GM21576 (cell line): ENCODE measurements at regions not wholly inside any gene's neighbourhood (a gene's known extent, or its start where the extent isn't known, plus 50 kb on each side); places are given as distances from the start of the nearest gene placed in this dataset.

Experiments
- ATAC-seq: cut with Tn5 transposase; IDR thresholded peaks from one replicate; pipeline ENCODE4 v1.9.1; 2021; ENCODE audit warnings: mild to moderate bottlenecking, moderate library complexity; ENCODE audit not compliant: unreplicated experiment

DNA sequence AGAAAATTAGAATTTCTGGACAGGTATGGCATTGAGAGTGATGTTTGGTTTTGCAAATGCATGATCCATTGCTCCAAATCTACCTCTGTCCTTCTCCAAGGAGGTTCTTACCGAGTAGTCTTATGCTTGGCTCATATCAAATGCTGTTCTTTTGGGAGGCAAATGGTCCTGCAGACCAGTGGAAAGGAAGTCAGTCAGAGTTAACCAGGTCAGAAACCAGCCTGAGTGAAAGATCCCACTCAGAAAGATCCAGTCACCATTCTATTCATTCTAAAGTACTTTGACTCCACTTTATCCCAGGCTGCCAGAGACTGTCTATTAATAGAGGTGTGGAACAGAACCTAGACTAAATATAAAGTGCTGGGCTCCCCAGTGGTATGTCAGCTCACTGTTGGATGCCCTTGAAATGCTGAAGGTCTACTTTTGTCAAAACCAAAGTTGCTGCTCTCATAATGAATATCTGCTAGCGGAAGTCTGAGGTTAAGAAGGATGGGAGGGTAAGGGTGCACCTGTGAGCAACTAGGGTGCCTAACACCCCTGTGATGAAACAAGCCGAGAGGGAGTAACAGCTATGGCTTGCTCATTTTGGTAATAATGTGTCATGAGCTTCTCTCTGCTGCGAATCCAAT lies 302.2 kb downstream of the ZNF608 start:
- ATAC-seq, result peak; percentile 100

DNA sequence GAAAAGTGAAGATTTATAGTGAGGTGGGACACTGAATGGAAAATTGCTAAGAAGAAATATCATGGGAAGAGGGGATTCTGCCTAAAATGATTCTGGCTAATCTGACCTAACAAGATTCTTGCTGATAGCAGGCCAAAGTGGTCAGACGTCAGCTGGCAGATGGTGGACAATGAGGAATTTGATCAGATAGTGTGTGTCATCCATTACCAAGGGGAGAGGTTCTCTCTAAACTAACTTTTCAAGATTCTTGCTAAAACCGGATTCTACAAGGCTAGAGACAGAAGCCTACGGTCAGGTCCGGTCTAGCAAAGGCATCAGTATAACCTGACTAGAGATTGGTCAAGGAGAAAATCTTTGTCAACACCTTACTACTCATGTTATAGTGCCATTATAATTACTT lies 306.0 kb downstream of the ZNF608 start:
- ATAC-seq, result no peak

DNA sequence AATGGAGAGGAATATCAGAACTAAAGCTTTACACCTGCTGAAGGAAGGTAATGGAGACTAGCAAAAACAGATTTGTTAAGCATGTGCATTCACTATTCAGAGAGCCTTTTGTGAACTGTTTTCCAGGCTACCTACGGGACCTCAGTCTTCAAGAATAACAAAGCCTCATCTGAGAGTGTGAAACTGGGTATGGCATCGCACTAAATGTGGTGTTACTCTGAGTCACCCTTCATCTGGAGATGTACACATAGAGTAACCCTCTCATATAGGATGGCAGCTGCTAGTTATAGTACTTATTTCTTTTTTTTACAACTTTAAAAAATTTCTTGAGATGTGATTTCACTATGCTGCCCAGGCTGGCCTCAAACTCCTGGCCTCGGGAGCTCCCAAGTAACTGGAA lies 306.8 kb downstream of the ZNF608 start:
- no peak for ATAC-seq

DNA sequence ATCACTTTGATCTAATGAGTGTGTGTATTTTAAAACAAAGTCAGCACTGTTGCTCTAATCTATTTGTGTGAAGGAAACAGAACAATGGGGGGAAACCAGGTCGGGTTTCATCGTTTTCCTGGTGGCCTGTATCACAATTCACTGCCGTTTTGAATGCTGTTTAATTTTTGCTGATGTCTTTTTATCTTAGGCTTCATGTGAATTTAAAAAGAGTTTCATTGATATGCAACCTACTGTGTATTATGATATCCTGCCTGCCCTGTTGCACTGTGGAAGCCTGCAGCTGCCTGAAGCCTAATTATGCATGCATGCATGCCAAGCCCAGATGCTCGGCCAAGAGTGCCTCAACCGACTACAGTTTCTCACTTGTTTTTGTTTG lies 307.5 kb downstream of the ZNF608 start:
- ATAC-seq, result no peak

DNA sequence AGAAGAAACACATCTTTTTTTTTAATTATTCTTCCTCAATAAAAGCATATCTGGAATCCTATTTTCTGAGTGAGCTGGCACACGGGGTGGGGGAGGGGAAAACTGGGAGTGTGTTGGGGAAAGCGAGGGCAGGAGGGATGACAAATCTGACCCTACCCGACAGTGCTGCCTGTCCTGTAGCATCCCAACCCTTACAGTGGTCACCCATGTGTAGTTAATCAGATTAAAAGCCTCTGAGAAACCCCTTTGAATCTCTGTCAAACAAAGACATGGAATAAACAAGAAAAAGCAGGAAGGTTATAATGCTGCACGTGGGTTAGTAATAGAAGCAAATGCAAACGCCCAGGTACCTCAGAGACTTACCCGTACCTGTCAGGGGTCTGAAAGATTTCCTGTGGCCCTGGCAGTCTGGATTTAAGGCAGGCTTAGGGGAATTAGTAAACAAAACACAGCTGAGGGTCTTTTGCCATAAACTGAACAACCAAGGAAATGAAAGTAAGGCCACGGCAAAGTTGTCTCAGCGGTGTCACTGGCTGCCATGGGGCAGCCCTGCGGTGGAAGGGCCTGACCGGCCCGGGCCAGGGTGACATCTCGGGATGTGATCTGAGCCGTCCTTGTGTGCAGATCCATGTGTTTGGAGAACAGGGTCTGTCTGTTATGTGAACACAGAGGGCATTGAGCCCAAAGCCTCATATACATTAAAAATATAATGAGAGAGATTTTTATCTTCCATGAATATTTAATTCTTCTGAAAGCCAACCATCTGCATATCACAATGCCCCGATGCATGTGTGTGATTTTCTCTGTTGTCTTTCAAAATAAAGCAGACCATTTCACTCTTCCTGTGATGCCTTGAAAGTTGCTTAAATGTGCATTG lies 308.2 kb downstream of the ZNF608 start:
- no peak for ATAC-seq

DNA sequence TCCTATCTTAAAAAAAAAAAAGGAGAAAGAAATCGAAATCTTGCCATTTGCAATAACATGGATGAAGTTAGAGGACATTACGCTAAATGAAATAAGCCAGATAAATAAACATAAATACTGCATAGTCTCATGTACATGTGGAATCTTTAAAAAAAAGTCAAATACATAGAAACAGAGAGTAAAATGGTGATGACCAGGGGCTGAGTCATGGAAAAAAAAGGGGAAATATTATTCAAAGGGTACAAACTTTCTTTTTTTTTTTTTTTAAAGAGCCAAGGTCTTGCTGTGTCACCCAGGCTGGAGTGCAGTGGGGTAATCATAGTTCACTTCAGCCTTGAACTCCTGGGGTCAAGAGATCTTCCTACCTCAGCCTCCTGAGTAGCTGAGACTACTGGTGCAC lies 310.1 kb downstream of the ZNF608 start:
- no peak for ATAC-seq

DNA sequence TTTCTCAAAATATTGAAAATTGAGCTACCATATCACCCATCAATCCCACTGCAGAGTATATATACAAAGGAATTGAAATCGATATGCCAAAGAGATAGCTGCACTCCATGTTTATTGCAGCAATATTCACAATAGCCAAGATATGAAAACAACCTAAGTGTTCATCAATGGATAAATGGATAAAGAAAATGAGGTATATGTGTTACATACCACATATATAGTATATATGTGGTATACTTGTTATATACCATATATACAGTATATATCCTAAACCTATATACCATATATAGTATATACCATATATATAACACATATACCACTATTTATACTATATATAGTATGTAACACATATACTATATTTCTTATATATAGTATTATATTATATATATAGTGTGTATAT lies 313.3 kb downstream of the ZNF608 start:
- no peak for ATAC-seq

DNA sequence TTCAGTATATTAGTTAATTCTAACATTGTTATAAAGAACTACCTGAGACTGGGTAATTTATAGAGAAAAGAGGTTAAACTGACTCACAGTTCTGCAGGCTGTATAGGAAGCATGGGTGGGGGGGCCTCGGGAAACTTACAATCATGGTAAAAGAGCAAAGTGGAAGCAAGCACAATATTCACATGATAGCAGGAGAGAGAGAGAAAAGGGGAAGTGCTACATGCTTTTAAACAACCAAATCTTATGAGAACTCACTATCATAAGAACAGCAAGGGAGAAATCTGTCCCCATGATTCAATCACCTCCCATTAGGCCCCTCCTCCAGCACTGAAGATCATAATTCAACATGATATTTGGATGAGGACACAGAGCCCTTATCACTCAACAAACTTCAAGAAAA lies 324.9 kb downstream of the ZNF608 start:
- ATAC-seq, result no peak

DNA sequence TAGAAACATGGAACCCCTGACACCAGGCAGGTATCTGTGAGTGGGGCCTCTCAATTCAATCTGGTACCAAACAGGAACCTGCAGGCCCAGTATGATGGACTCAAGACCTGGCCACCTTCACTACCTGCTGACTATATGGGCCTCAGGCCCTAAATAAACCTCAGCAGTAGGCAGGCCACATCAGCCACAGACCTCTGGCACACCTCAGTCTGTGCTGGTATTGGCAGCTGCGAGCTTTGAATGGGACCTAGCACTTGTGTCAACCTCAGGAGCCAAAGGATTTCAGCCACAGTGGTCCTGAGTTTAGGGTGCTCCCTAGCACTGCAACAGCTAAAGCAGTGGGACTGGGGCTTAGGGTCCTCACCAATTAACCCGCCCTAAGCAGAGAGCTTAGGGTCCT lies 325.5 kb downstream of the ZNF608 start:
- ATAC-seq, result no peak

DNA sequence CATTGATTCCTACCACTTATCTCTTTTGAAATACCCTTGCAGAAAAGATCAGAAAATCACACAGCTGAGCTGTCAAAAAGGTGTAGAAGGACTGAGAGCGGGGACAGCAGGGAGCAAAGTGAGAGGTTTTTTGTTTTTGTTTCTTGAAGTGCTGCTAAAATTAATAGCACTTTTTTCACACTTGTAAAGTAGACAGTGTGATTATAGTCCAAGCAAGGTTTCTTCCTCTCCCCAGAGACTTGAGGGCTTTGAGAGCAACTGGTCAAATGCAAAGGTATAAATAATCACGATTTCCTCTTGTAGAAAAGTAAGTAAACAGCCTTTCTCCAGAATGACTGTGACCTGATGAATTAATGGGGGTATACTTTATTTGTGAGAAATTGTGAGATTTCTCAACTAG lies 326.9 kb downstream of the ZNF608 start:
- ATAC-seq, result no peak

DNA sequence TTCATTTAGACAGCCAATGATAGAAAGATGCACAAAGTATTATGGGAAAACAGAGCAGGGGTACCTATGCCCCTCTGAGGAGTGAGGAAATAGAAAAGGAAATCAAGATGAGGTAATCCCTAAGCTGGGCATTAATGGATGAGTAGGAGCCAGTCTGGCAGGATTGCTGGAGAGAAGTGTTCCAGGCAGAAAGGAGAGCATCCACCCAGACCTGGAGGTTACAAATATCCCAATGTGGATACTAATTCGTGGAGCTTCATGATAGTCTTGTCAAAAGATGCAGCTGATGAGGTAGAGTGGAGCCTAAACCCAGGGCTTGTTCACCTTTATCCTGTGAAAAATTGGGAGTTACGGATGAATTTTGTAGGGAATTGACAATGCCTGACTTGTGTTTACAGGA lies 328.0 kb downstream of the ZNF608 start:
- ATAC-seq, result no peak

DNA sequence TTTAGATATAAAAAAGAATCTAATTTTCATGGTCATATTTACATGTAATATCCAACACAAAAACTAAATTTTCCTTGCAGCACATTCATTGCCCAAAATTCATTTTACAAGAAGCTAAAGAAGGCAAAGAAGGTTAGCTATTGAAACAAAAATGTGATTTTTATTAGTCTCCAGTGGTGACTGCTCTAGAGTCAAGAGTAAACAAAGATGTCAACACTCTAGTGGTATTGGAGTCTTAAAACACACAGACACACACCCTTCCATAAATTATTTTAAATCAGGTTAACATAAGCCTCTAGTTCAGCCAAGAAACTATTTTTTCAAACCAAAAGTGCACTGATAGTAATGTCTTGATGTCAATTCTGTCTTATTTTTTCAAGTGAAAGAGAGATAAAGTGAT lies 329.2 kb downstream of the ZNF608 start:
- ATAC-seq, result no peak

DNA sequence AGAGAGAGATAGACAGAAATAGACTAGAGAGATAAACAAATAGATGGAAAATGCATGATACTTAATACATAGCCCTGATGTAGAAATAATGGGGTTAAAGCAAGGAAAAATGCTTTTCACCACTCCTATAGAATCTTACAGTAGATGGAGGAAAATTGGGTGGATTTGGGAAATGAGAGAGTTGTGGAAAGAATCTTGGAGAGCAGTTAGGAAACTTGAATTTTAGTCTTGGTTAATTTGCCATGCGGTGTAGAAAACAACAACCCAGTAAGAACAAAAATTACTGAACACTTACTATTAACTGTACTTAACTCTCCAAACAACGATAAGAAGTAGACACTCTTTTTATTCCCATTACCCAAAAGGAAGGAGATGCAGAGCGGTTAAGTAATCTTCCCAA lies 329.8 kb downstream of the ZNF608 start:
- ATAC-seq, result no peak

DNA sequence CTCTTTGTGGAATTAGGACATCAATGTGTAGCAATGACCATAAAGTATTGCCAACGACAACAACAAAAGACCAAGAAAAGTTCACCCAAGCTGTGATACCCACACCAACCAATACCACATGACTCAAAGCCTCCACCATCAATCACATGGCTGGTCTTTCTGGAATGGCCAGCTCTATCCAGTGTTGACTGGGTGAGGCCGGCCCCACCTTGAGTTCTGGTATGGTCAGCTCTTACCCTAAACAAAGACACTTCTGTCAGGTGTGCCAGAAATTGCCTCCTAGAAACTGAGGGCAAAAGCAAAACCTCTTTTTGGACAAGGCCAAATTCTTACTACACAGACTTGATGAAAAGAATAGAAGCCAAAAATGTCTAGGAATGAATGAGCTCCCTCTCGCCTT lies 331.5 kb downstream of the ZNF608 start:
- no peak for ATAC-seq

DNA sequence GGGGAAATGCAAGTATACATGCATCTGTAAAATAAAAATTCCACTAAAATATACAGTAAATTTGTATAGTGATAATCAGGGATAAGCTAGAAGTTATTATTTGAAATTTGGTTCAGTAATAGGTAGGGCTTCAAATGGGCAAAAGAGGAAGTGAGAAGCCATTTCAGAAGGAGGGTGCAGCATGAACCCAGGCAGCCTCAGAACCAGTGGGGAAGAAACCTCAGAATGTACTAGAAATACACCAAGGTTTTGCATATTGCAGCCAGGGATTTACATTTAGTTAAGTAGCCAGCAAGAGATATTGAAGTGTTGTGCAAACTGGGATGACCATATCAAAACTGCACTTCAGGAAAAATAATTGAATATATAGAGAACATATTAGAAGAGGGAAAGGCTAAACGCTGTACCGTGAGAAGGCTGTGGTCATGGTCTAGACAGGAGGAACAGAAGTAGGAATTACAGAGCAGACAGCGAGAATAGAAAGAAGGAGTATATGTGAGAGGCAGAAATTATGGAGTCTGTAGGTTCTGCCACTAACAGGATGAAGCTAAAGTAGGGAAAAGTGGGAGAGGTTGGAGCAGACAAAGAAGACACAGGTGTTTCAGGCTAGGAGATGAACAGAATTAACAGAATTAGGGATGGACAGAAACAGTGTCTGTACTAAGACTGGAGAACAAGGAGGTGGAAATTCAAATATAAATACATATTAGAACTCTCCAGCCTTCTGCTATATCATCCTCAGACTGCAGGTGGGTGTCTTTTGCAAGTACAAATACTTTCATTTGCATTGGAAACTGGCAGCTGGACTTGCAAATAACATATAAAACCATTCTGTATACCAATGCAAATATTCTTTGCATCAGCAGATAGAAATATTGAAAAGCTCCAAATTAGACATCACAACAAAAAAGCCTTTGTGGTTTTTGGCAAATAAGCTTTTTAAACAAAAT lies 335.6 kb downstream of the ZNF608 start:
- peak; percentile 97 for ATAC-seq

DNA sequence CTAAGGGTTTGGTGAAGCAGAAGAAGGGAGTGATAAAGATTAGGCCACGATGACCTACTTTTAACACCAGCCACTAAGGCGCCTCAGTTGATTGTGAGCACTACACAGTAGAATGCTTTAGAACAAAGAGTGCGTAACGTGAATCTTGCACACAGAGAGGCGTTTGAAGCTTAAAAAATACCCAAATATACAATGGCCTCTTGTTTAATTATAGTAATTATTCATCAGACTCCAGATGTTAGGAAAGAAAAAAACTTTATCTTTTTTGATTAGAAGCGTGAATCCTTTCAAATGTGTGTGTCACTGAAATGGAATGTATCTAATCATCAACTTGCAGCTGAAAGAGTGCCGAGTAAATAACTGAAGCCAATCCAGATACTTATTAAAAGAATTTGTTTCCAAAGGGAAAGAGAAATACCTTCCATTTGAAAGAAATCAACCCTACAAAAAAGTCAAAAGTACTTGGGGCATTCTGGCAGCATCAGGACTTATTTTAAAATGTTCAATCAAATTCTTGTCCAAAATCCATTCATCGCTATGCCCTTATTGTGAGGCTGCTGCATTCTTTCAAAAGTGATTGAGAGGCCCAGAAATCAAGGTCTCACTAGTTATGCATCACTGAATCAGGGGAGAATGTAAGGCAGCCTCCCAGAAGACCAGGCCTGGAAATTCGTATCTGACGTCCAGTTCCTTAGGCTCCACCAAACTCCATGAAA lies 337.5 kb downstream of the ZNF608 start:
- ATAC-seq, result no peak

DNA sequence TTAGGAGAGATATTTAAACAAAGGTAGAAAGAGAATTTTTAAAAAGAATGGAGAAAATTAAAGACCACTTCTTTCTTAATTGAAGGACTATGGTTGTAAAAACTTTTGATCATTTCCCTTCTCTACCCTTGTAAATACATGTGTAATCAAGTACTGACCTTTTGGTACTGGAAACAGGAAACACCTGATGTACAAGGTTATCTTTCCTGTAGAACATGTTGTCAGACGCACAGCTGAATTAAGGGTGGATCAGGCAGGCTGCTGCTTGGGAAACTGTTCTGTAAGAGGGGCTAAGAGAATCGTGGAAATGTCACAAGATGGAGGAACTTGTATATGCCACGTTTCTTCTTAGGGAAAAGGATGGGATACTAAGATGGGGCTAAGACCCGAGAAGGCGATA lies 341.6 kb downstream of the ZNF608 start:
- no peak for ATAC-seq

DNA sequence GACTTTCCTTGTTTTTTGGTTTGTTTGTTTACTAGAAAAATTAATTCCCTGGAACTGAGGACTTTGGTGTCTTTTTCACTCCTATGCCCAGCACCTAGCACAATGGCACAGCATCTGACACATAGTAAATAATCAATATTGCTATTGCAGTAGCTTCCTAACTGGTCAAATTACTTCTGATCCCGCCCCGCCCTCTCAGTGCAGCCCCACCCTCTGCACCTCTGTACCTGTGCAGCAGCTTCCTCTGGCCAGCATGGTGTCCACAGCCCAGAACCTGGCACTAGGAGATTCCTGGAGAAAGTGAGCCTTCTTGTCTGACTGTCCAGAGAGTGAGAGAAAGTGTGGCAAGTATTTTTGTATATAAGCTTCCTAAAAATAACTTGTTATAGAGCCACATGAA lies 343.2 kb downstream of the ZNF608 start:
- no peak for ATAC-seq

DNA sequence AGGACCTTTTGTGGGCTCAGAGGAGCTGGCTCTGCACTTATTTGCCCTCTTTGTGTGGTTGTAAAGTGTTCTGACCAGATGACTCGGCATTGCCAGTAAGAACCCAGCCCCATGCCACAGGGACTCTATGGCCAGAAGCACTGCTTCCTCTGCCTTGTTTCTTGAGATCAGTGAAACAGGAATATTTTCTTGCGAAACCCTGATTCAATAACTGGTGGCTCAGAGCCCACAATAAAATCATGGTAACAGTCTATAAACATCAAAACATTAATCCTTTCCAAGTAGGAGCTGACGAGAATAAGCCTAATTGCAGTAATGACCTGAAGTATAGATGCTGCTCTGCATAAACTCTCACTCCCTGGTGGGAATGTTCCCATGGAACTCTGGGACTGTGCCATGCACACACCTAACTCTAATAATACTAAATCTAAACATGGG lies 344.3 kb downstream of the ZNF608 start:
- no peak for ATAC-seq

DNA sequence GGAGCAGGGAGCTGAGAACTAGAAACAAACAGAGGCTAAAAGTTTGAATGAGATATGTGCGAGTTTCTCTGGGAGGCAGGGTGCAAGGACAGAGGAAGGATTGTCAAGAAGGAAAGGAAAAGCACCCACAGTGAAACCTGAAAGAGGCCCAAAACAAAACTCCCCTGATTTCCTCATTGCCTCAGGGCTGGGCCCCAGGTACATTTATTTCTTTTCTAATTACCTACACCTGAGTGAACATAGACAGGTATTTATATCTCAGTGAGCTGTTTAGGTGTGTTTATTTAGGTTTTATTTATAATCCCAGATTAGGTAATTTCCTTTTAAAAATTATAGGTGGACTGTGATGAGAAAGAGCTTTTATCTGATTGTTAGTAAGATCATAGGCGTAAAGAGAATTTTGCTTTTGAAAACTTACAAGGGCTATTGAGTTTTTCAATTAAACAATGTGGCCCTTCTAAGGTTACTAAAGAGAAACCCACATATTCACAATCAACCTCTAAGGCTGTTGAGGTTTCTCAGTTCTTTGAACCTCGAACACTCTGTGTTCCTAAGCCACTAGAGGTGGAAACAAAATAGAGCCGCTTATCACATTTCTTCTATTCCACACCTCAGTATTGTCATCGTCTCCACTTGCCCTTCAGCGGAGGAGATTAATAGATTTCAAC lies 344.8 kb downstream of the ZNF608 start:
- no peak for ATAC-seq
